NT2/D1 (cell line): ENCODE measurements at regions not wholly inside any gene's neighbourhood (a gene's known extent, or its start where the extent isn't known, plus 50 kb on each side); places are given as distances from the start of the nearest gene placed in this dataset.

ENCODE experiments used
- SUZ12 ChIP-seq: IDR thresholded peaks from 2 replicates; pipeline ENCODE4 v1.6.1; 2011; ENCODE audit not compliant: insufficient read length, insufficient read depth; ENCODE audit errors: extremely low read depth
- YY1 ChIP-seq: IDR thresholded peaks from 2 replicates; pipeline ENCODE4 v1.6.1; 2011; ENCODE audit not compliant: insufficient read length, insufficient read depth

- TF ChIP-seq SUZ12 (no peak), YY1 (no peak)
Observed at GRCh38 chr7:88545663-88546062, 213.8 kb upstream of the ZNF804B start.
